DMS53 (cell line): ENCODE measurements at regions not wholly inside any gene's neighbourhood (a gene's known extent, or its start where the extent isn't known, plus 50 kb on each side); places are given as distances from the start of the nearest gene placed in this dataset.

Experiments
- DNase-seq: peaks from one replicate; lab custom pipeline; 2025; lab: John Stamatoyannopoulos, UW

- no peak for DNase-seq
These were observed 381.1 kb upstream of the ZFP64 start for GRCh38 chr20:52572687-52573086.

DNA sequence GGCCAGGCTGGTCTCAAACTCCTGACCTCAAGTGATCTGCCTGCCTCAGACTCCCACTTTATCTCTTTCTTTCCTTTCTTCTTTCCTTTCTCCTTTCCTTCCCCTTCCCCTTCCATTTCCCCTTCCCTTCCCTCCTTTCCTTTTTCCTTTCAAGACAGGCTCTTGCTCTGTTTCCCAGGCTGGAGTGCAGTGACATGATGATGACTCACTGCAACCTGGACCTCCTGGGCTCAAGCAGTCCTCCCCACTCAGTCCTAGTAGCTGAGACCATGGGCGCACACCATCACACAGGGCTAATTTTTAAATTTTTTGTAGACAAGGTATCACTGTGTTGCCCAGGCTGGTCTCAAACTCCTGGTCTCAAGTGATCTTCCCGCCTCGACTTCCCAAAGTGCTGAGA, 377.6 kb upstream of the ZFP64 start:
- no peak for DNase-seq

DNA sequence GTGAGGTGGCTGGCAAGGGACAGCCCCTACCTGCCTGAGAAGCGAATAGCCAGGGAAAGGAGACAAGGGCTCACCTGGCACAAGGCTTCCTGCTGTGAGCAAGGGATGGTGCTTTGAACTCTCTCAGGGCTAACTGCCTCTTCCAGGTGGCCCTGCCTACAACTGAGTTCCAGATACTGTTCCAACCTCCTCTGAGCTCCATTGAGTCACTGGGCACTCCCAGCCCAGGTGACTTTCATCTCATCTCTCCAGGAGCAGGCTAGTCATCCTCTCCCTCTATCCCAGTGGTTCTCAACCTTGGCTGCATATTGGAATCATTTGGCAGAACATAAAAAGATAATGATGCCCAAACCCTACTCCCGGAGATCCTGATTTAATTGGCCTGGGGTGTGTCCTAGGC, 374.0 kb upstream of the ZFP64 start:
- DNase-seq: no peak

- no peak for DNase-seq
These were observed 373.0 kb upstream of the ZFP64 start for GRCh38 chr20:52564594-52564993.

DNA sequence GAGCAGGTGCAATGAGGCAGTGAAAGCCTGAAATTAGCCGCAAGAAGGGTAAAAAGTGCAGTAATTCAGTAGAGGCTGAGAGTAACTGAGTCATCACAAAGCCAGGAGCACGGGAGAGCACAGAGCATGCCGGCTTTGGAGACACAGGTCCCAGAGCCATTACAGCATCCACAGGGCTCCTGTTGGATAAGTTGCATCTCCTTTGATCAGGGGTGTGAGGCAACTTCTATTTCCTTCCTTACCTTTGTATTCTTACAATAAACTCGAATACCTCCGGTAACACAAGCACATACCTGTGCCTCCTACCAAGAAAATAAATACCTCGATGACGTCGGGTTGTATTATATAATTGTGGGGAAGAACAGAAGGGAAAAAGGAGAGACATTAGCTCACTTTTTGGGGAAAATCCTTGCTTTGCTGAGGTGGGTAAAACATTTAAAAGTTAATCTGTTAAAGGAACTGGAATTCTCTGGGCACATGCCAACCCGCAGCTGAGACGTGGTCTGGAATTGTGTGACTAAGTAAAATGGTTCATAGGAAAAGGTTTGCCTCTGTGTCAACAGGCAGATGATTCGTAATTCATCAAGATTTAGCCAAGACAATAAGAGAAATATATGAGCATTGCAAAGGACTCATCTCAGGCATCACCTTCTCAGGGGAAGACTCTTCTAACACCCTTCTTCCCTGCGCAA, 360.7 kb upstream of the ZFP64 start:
- no peak for DNase-seq

DNA sequence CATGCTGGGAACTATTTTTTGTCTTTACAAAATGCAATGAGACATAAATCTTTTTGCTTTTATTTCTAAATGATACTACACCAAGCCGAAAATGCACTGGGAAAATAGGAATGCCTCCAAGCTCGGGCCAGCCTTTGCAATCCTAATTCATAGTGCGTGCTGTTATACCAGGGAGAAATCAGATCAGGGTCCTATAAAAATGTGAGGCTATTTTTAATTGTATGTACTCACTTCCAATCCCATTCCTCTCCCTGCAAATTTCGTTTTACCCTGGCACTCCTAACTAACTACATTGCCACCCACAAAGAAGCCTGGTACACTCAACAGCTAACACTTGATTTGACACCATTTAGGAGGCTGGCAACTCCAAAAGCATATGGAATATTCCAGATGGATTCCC, 350.6 kb upstream of the ZFP64 start:
- no peak for DNase-seq

DNA sequence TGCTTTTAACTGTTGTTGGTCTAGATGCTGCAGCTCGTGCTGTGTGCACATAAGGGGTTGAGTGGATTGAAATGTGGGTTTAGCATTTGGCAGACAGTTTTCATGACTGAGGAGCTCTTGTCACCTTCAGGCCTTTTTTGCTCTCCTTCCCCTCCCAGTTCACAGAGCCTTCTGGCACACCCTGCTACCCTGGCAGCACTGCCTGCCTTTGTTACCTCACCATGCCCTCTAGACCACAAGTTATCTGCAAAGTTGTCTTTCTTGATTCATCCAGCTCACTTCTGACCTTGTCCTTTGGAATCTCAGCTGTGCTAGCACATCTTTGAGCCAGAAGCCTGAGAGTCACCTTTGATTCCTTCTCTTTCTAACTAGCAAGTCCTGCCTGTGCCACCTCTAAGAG, 348.9 kb upstream of the ZFP64 start:
- DNase-seq: no peak

DNA sequence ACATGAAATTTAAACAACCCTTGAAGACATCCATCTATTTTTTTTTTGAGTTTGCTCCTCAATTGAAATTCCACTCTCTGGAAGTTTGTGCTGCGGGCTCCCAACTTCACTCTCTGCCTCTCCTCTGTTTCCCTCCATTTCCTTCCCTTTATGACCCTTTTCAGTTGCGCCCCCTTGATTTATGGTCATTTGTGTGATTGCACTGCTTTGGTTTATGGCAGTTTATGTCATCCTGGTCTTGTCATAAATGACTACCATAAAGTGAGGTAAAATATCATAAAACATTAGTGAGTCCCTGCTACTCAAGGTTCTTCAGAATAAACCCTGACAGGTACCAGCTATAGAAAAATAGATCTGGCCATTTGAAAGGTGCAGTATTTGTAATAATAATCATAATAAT, 348.3 kb upstream of the ZFP64 start:
- DNase-seq: peak; percentile 16

- no peak for DNase-seq
These were observed 345.3 kb upstream of the ZFP64 start for GRCh38 chr20:52536841-52537400.

GRCh38 chr20:52536040-52536439, 344.5 kb upstream of the ZFP64 start:
- no peak for DNase-seq

- no peak for DNase-seq
These were observed 343.0 kb upstream of the ZFP64 start for GRCh38 chr20:52534616-52535015.

DNA sequence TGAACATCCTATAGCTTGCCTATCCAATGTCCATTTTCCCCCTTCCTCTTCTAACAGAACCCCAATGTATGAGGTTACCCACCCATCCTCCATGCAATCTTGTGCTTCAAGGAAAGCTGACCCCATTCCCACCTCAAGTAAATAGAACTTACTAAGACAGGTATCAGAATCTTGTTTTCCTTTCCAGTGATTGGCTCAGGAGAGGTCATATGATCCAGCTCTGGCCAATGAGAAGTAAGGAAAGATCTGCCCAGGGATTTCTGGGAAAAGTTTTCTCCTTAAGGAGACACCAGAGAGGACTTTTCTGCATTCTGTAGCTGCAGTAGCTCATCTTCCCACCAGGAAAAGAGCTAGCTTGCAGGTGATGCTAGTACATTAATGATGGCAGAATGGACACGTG, 341.8 kb upstream of the ZFP64 start:
- DNase-seq: no peak

- DNase-seq: no peak
These were observed 341.1 kb upstream of the ZFP64 start for GRCh38 chr20:52532674-52533073.

DNA sequence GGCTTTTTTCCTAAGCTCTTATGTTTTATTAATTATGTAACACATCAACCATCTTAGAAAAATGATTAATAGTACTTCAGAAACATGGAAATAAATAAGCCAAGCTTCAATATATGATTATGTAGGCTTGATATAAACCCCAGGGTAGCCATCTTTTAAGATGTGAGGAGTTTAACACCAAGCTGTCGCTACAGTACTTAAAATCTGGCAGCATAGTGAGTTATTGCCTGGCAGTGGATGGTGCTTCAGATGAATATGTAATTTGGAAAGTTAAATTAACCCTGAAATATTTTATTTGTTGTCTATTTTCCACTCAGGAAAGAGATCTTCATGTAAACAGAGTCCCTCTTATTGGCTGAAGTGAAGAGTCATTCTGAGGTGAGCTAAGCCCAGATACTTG, 339.0 kb upstream of the ZFP64 start:
- DNase-seq: no peak

GRCh38 chr20:52529826-52530225, 338.2 kb upstream of the ZFP64 start:
- no peak for DNase-seq

DNA sequence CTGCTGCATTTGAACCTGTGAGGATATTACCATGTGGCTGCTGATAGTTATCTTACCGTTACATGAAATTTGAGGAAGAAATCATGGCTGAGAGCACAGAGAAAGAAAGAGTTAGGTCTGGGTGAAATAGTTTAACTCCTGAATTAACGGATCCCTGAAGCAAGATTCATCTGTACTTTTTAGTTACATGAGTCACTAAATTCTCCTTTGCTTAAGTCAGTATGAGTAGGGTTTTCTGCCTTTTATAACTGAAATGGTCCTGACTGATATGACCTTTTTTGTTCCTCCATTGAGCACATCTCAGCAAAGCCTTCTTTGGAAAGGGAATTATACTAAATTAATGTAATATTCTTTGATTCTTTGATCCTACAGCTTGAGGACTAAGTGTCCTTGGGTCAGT, 333.3 kb upstream of the ZFP64 start:
- DNase-seq: no peak

GRCh38 chr20:52518735-52519134, 327.2 kb upstream of the ZFP64 start:
- no peak for DNase-seq

DNA sequence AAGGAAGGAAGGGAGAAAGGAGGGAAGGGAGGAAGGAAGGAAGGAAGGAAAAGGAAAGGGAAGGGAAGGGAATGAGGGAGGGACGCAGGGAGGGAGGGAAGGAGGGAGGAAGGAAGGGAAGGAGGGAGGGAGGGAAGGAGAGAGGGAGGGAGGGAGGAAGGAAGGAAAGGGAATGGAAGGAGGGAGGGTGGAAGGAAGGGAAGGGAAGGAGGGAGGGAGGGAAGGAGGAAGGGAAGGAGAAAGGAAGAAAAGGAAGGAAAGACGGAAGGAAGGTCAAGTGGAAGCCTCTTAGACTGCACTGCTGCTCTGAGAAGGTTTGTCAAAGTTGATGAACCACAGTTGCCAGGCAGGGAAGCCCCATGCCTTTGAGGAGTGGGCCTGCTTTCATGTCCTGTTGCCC, 324.3 kb upstream of the ZFP64 start:
- no peak for DNase-seq

GRCh38 chr20:52500157-52500556, 308.6 kb upstream of the ZFP64 start:
- DNase-seq: no peak

DNA sequence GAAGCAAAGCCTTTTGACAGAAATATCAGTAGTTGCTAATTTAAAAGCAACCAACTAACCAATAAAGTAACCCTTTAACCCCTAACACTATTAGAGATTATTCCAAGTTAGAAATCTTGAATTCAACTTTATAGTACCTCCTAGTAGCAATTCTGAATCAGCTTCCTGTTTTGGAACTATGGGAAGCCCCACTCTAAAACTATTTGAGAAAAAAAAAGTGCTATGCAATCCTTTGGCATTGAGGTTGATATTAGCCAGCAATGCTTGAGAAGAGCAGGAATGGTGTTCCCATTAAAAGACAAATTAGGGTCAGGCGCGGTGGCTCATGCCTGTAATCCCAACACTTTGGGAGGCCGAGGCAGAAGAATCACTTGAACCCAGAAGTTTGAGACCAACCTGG, 306.2 kb upstream of the ZFP64 start:
- no peak for DNase-seq

DNA sequence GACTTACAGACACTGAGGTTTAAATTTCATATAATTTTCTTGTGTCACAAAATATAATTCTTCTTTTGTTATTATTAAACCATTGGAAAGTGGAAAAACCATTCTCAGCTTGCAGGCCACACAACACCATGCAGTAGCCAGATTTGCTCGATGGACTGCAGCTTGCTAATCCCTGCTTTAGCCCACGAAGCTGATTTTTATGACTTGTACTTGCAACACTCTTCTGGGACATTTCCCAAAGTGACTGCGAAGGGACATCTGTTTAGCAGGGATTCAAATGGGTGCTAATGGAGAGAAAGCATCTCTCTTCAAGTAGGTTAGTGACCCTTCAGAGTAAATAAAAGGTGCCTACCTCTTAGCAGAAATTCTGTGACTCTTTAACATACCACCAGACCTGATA, 304.6 kb upstream of the ZFP64 start:
- no peak for DNase-seq

DNA sequence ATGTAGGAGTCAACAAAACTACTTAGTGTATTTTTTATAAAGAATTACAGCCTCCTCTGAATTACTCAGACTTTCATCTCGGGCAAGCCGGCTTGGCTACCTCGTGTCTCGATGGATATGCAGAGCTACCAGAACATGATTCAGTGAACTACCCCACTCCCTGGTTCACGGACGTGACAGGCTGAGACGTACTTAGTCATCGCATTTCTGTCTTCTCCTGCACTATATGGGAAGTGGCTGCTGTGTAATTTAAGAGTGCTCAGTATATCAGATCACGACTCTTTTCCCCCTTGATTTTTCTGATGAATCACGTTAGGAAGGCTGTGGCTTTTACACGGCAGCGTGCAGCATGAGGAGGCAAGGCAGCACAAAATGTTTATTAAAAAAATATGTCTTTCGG, 302.7 kb upstream of the ZFP64 start:
- no peak for DNase-seq

GRCh38 chr20:52493171-52493721, 301.7 kb upstream of the ZFP64 start:
- DNase-seq: no peak
